ENCODE measurements at regions not wholly inside any gene's neighbourhood (a gene's known extent, or its start where the extent isn't known, plus 50 kb on each side); places are given as distances from the start of the nearest gene placed in this dataset.

- TF ChIP-seq YY1 (IDR thresholded peaks at IDR 0.05; ENCODE audit: insufficient read depth, insufficient read length), result no peak
- TF ChIP-seq ZNF274 (IDR thresholded peaks at IDR 0.05; ENCODE audit: low read depth, low read length), result no peak
- no peak for TF ChIP-seq SUZ12 (IDR thresholded peaks at IDR 0.05; ENCODE audit: extremely low read depth, insufficient read depth, insufficient read length)
These were observed 118.7 kb upstream of the KCTD1 start for GRCh38 chr18:26667046-26667445.

Measured in NT2/D1 (cell line).